Subcutaneous abdominal adipose tissue (tissue), 5 donors: ENCODE measurements at regions not wholly inside any gene's neighbourhood (a gene's known extent, or its start where the extent isn't known, plus 50 kb on each side); places are given as distances from the start of the nearest gene placed in this dataset.

Experiments used
- H3K27ac ChIP-seq: one replicate; pipeline ENCODE4 v1.7.0; 2013; ENCODE audit warnings: low read depth, mild to moderate bottlenecking, inconsistent platforms, low read length, moderate library complexity
- H3K27me3 ChIP-seq, 5 donors: one replicate each; pipeline ENCODE4 v1.7.0; 2013; ENCODE audit warnings: low read length in 5 of 5, inconsistent platforms in 1 of 5; ENCODE audit not compliant: control insufficient read depth in 5 of 5, insufficient read depth in 4 of 5
- H3K36me3 ChIP-seq, 5 donors: one replicate each; pipeline ENCODE4 v1.7.0; 2013; ENCODE audit warnings: low read length in 5 of 5; ENCODE audit not compliant: control insufficient read depth in 5 of 5, insufficient read depth in 5 of 5
- H3K4me1 ChIP-seq, 5 donors: one replicate each; pipeline ENCODE4 v1.7.0; 2013; ENCODE audit warnings: low read length in 5 of 5, mild to moderate bottlenecking in 3 of 5, moderate library complexity in 1 of 5; ENCODE audit not compliant: control insufficient read depth in 5 of 5, insufficient read depth in 5 of 5
- H3K4me3 ChIP-seq, 5 donors: one replicate each; pipeline ENCODE4 v1.7.0; 2013; ENCODE audit warnings: low read length in 5 of 5, low read depth in 1 of 5
- H3K9ac ChIP-seq, 5 donors: one replicate each; pipeline ENCODE4 v1.7.0; 2013; ENCODE audit warnings: low read length in 5 of 5, mild to moderate bottlenecking in 4 of 5, moderate library complexity in 3 of 5
- H3K9me3 ChIP-seq, 5 donors: one replicate each; pipeline ENCODE4 v1.7.0; 2013; ENCODE audit warnings: low read length in 5 of 5; ENCODE audit not compliant: control insufficient read depth in 5 of 5
- donor health status: healthy.
- donor health status: healthy.
- donor health status: healthy.
- donor health status: healthy.
- donor health status: healthy.

DNA sequence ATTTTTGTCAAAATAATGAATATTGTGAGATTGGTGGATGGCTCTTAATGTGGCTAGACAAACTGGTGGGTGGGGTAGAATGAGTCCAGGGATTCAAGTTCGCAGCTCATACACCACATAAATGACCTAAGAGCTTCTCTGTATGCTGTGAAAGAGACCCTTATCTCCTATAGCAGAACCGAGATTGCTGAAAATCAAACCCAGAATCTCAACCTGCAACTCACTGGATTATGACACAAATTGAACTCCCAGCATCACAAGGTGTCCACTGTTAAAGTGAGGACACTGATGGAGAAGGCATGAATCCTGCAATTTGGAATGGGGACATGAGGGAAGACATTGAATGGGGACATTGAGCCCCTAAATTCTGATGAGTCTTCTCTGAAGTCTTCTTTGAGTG is 51.3 kb upstream of the CNKSR3 start:
- H3K27me3 ChIP-seq: peaks cover 0 to 5% (median 0%) of the 10 kb centered on the region in 5 donors
- H3K9me3 ChIP-seq: no peaks in the 10 kb centered on the region
- no peaks in the 10 kb centered on the region for H3K36me3 ChIP-seq
- H3K27ac ChIP-seq: no peak overlapping the region
- H3K4me3 ChIP-seq: no peak overlapping the region
- no peaks in the 10 kb centered on the region for H3K4me1 ChIP-seq
- no peak overlapping the region for H3K9ac ChIP-seq

DNA sequence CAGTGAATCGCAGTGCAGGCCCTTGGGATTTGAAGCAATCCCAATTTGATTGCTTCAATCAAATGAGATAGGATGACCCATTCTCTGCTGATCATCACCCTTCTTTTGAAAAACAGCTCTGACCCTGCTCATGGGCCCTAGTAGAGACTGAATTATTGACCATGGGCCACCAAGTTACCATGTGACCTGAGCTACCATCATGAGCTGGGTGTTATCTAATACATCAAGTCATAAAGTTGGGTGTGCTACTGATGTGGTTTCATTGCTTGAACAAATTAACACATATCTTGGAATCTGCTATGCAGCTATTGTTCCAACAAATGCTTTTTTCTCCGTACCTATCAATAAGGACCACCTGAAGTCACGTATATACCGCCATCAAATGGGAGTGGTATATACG is 54.8 kb upstream of the CNKSR3 start:
- no peak overlapping the region for H3K4me3 ChIP-seq
- H3K9me3 ChIP-seq: no peaks in the 10 kb centered on the region
- H3K4me1 ChIP-seq: no peaks in the 10 kb centered on the region
- H3K9ac ChIP-seq: no peak overlapping the region
- H3K27me3 ChIP-seq: peaks cover 0 to 5% (median 0%) of the 10 kb centered on the region in 5 donors
- H3K27ac ChIP-seq: no peak overlapping the region
- H3K36me3 ChIP-seq: no peaks in the 10 kb centered on the region

DNA sequence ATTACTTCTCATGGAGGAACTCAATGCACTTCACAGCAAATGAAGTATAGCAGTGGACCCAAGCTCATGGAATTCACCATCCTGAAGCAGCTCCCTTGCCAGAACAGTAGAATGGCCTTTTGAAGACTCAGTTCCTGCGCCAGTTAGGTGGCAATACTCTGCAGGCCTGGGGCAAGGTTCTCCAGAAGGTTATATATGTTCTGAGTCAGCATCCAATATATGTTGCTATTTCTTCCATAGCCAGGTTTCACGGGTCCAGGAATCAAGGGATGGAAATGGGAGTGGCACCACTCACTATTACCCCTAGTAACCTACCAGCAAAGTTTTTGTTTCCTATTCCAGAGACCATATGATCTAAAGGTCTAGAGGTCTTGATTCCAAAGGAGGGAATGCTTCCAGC is 56.4 kb upstream of the CNKSR3 start:
- Histone ChIP-seq H3K9me3 (no peaks in the 10 kb centered on the region), H3K27ac (no peak overlapping the region), H3K36me3 (no peaks in the 10 kb centered on the region), H3K4me3 (no peak overlapping the region), H3K9ac (no peak overlapping the region), H3K4me1 (no peaks in the 10 kb centered on the region), H3K27me3 (peaks cover 0 to 5% (median 0%) of the 10 kb centered on the region in 5 donors)

DNA sequence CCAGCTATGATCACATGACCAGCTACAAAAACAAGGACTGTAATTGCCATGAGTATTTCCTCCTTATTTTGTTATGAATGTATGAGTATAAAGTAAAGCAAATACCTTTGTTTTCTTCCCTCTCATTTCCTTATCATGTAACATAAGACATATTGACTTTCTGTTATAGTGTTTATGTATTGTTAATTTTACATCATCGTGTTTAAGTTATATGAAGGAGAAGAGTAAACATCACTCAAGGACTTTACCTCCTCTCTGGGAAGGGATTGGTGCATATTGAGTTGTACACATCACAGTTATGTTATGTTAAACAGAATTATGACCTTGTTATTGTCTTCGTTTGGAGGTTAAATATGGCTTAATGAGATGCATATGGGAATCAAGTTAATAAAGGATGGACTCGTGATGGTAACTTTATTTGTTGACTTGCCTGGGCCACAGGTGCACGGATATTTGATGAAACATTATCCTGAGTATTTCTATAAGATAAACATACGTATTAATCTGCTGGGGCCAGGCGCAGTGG is 57.3 kb upstream of the CNKSR3 start:
- no peaks in the 10 kb centered on the region for H3K9me3 ChIP-seq
- no peak overlapping the region for H3K27ac ChIP-seq
- peaks cover 0 to under 1% (median 0%) of the 10 kb centered on the region in 5 donors for H3K27me3 ChIP-seq
- no peaks in the 10 kb centered on the region for H3K4me1 ChIP-seq
- H3K4me3 ChIP-seq: no peak overlapping the region
- H3K9ac ChIP-seq: no peak overlapping the region
- no peaks in the 10 kb centered on the region for H3K36me3 ChIP-seq

DNA sequence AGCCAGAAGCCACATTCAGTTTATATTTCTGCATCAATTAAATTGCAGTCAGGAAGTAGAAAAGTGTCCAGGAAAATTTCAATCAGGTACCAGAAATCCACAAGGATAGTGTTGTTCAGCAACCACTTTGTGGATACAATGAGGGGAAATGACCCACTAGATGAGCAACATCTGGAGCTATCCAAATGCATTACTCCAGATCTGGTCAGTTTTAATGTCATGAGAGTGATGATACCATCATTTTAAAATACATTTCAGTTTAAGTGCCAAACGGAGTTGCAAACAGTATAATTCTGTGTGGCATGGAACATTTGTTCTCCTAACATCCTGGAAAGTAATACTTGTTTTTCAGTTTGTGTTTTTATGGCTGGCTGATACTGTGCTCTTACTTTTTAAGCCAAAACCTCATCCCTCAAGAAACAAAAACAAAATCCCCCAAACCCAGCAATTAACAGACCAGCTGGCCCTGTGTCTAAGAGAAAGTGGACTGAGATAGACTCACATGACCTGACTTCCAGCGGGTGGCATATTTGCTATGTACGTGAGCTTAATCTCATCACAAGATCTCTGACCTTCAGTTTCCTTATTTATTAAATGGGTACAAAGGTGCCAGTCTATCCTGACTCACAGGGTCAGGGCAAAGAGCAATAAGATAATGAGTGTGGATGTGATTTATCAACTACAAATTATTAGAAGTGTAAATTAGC is 58.8 kb upstream of the CNKSR3 start:
- no peak overlapping the region for H3K27ac ChIP-seq
- H3K36me3 ChIP-seq: no peaks in the 10 kb centered on the region
- H3K4me1 ChIP-seq: peaks cover 0 to 1% (median 0%) of the 10 kb centered on the region in 5 donors
- no peak overlapping the region for H3K9ac ChIP-seq
- H3K9me3 ChIP-seq: no peaks in the 10 kb centered on the region
- no peak overlapping the region for H3K4me3 ChIP-seq
- no peaks in the 10 kb centered on the region for H3K27me3 ChIP-seq

DNA sequence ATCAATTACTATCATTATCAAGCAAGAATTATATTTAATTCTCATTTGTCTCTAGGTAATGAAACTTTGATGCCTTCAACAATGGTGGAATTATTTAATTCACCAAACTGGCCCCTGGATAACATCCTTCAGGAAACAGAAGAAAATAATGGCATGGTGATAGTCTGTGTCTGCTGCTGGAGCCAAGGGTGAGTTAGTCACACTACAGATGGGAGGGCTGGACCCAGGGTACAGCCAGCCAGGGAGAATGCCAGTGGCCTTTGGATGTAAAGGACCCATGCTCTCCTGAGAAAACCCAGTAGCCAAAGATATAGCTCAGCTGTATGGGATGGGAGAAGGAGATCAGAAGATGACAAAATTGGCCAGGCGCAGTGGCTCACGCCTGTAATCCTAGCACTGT is 60.0 kb upstream of the CNKSR3 start:
- Histone ChIP-seq H3K36me3 (no peaks in the 10 kb centered on the region), H3K27ac (no peak overlapping the region), H3K27me3 (no peaks in the 10 kb centered on the region), H3K9ac (no peak overlapping the region), H3K4me3 (no peak overlapping the region), H3K9me3 (no peaks in the 10 kb centered on the region), H3K4me1 (peaks cover 0 to 1% (median 0%) of the 10 kb centered on the region in 5 donors)

DNA sequence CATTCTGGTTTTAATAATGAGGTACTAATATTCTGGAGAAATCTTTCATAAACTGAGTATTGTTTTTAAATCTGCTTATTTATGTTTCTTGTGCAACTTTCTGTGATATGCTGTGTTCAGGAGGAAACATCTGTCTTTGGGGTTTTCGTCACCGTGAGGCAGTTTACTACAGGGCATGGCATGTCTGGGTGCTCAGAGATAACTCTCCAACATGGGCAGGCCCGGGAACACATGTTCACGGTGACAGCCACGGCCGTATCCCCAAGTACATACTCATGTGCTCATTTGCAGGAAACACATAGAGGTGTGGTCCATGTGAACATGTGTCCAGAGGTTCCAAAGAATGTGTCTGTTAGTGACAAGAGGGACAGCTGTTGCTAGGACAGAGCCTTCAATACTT is 62.1 kb upstream of the CNKSR3 start:
- Histone ChIP-seq H3K4me3 (no peak overlapping the region), H3K27me3 (no peaks in the 10 kb centered on the region), H3K9me3 (no peaks in the 10 kb centered on the region)

DNA sequence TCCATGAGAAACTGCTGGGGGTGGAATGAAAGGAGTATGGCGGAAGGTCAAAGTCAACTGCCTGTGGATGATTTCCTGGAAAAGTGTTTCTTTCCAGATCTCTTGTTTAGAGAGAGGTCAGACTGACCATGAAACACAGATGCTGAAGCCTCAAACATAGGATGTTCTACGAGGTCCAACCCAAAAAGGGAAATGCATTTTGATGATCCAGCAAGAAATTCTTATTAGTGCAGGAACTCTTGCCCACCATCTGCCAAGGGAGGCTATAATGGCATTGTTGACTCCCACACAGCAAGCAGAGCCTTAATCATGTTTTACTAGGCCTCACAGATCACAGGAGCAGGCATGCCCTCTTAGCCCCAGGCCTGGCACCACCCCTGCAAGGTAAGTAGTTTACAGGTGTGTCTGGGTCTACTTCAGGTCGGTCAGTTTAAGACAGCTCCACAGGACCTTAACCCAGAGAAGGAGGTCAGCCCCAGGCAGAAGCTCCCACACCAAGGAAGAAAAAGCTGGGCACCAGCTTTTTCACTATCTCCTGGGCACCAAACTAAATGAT is 67.6 kb upstream of the CNKSR3 start:
- Histone ChIP-seq H3K27ac (no peak overlapping the region), H3K4me1 (peaks cover 0 to 1% (median 0%) of the 10 kb centered on the region in 5 donors), H3K36me3 (no peaks in the 10 kb centered on the region)

More for the DNA sequence above, 62.1 kb upstream of the CNKSR3 start:
- no peak overlapping the region for H3K27ac ChIP-seq
- H3K9ac ChIP-seq: no peak overlapping the region
- H3K4me1 ChIP-seq: peaks cover 0 to 1% (median 0%) of the 10 kb centered on the region in 5 donors
- H3K36me3 ChIP-seq: no peaks in the 10 kb centered on the region

DNA sequence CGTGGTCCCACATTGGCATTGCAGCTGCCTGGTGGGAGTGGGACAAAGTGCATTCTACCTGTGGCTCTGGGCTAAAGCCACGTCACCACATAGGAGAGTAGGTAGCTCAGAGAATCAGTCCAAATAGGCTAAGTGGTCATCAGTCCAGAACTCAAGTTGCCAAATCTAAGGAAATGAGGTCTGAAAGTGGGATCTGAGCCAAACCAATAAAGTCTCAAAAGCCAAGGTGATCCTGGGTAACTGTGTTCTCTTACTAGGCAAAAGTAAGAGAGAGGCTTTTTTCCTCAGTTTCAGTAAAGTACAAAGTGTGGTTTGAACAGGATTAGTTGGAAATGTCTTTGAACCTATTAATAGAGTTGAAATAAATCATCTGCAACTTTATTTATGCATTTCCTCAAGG is 68.6 kb upstream of the CNKSR3 start:
- Histone ChIP-seq H3K4me1 (no peaks in the 10 kb centered on the region), H3K27me3 (no peaks in the 10 kb centered on the region), H3K9ac (no peak overlapping the region), H3K36me3 (no peaks in the 10 kb centered on the region), H3K9me3 (peaks cover 0 to 12% (median 0%) of the 10 kb centered on the region in 5 donors), H3K4me3 (no peak overlapping the region), H3K27ac (no peak overlapping the region)

More for the DNA sequence above, 67.6 kb upstream of the CNKSR3 start:
- peaks cover 0 to 12% (median 0%) of the 10 kb centered on the region in 5 donors for H3K9me3 ChIP-seq
- H3K4me3 ChIP-seq: no peak overlapping the region
- no peak overlapping the region for H3K9ac ChIP-seq
- no peaks in the 10 kb centered on the region for H3K27me3 ChIP-seq

DNA sequence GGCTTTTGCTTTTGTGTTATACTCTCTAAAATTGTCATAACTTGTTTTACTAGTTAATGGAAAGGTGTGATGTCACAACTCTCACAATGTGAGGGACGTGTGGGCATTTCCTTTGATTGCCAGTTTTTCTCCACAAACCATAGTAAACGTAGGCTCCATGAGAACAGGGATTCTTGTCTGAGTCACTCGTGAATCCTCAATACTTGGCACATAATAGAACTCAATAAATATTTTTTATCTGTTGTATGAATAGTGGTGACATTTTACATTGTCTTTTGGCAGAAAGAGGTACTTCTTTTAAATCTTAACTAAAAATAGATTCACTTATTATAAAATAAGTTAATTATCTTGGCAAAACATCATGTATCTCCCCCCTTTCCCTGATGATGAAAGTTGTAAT is 69.0 kb upstream of the CNKSR3 start:
- Histone ChIP-seq H3K27ac (no peak overlapping the region), H3K9me3 (peaks cover 0 to 12% (median 0%) of the 10 kb centered on the region in 5 donors), H3K9ac (no peak overlapping the region), H3K4me1 (no peaks in the 10 kb centered on the region), H3K27me3 (no peaks in the 10 kb centered on the region), H3K36me3 (no peaks in the 10 kb centered on the region), H3K4me3 (no peak overlapping the region)
